Trophoblast cell (in vitro differentiated cells and primary cell): ENCODE measurements at regions not wholly inside any gene's neighbourhood (a gene's known extent, or its start where the extent isn't known, plus 50 kb on each side); places are given as distances from the start of the nearest gene placed in this dataset.

Experiments
- DNase-seq, 2 donors: peaks; one replicate each; pipeline ENCODE4 v3.0.0-alpha.2; 2016
- H2AFZ ChIP-seq: 2 replicates; pipeline ENCODE4 v1.6.1; 2013; ENCODE audit warnings: low read length, moderate library complexity, mild to moderate bottlenecking; ENCODE audit not compliant: insufficient read depth, poor library complexity
- H2AK5ac ChIP-seq: 2 replicates; pipeline ENCODE4 v1.6.1; 2013; ENCODE audit warnings: mild to moderate bottlenecking, low read length
- H2BK120ac ChIP-seq: 2 replicates; pipeline ENCODE4 v1.6.1; 2013; ENCODE audit warnings: low read length, mild to moderate bottlenecking, moderate library complexity; ENCODE audit not compliant: insufficient read depth, poor library complexity
- H2BK12ac ChIP-seq: 2 replicates; pipeline ENCODE4 v1.6.1; 2013; ENCODE audit warnings: mild to moderate bottlenecking, low read length, moderate library complexity
- H2BK5ac ChIP-seq: 2 replicates; pipeline ENCODE4 v1.6.1; 2013; ENCODE audit warnings: low read length, low read depth, moderate library complexity, mild to moderate bottlenecking; ENCODE audit not compliant: poor library complexity
- H3K14ac ChIP-seq: 2 replicates; pipeline ENCODE4 v1.6.1; 2013; ENCODE audit warnings: mild to moderate bottlenecking, low read length
- H3K18ac ChIP-seq: 2 replicates; pipeline ENCODE4 v1.6.1; 2013; ENCODE audit warnings: mild to moderate bottlenecking, low read length
- H3K23ac ChIP-seq: 2 replicates; pipeline ENCODE4 v1.6.1; 2013; ENCODE audit warnings: low read length
- H3K27ac ChIP-seq: 2 replicates; pipeline ENCODE4 v1.5.1; 2013; ENCODE audit warnings: low read depth, mild to moderate bottlenecking, inconsistent platforms, low read length, moderate library complexity
- H3K27me3 ChIP-seq: 2 replicates; pipeline ENCODE4 v1.6.1; 2013; ENCODE audit warnings: inconsistent platforms, mild to moderate bottlenecking, low read length, moderate library complexity; ENCODE audit not compliant: insufficient read depth
- H3K36me3 ChIP-seq, 2 experiments: 1 replicate in 1 of 2; 2 replicates in 1 of 2; pipeline ENCODE4 v1.6.1; 2013; ENCODE audit warnings: low read length in 2 of 2, mild to moderate bottlenecking in 2 of 2, moderate library complexity in 1 of 2; ENCODE audit not compliant: insufficient read depth in 2 of 2, control insufficient read depth in 1 of 2
- H3K4ac ChIP-seq: 2 replicates; pipeline ENCODE4 v1.6.1; 2013; ENCODE audit warnings: low read depth, mild to moderate bottlenecking, low read length, moderate library complexity
- H3K4me1 ChIP-seq, 2 experiments: 1 replicate in 1 of 2; 2 replicates in 1 of 2; pipeline ENCODE4 v1.6.1; 2013; ENCODE audit warnings: low read length in 2 of 2, mild to moderate bottlenecking in 2 of 2, moderate library complexity in 1 of 2; ENCODE audit not compliant: insufficient read depth in 2 of 2, control insufficient read depth in 1 of 2
- H3K4me2 ChIP-seq: 2 replicates; pipeline ENCODE4 v1.6.1; 2013; ENCODE audit warnings: inconsistent platforms, mild to moderate bottlenecking, low read length, moderate library complexity
- H3K4me3 ChIP-seq: 2 replicates; pipeline ENCODE4 v1.5.1; 2013; ENCODE audit warnings: mild to moderate bottlenecking, low read depth, low read length, inconsistent platforms
- H3K79me1 ChIP-seq: one replicate; pipeline ENCODE4 v1.6.1; 2013; ENCODE audit warnings: low read length
- H3K79me2 ChIP-seq: 2 replicates; pipeline ENCODE4 v1.6.1; 2013; ENCODE audit warnings: low read length, mild to moderate bottlenecking; ENCODE audit not compliant: control insufficient read depth, insufficient read depth, poor library complexity
- H3K9ac ChIP-seq: 2 replicates; pipeline ENCODE4 v1.6.1; 2013; ENCODE audit warnings: mild to moderate bottlenecking, low read length
- H3K9me3 ChIP-seq: 2 replicates; pipeline ENCODE4 v1.6.1; 2013; ENCODE audit warnings: low read depth, mild to moderate bottlenecking, control low read depth, inconsistent platforms, low read length; ENCODE audit not compliant: insufficient read depth
- H4K12ac ChIP-seq: 2 replicates; pipeline ENCODE4 v1.6.1; 2013; ENCODE audit warnings: low read depth, mild to moderate bottlenecking, low read length, moderate library complexity
- H4K8ac ChIP-seq: 2 replicates; pipeline ENCODE4 v1.6.1; 2013; ENCODE audit warnings: low read depth, mild to moderate bottlenecking, low read length, moderate library complexity
- H4K91ac ChIP-seq: one replicate; pipeline ENCODE4 v1.6.1; 2013; ENCODE audit warnings: low read depth, mild to moderate bottlenecking, low read length, moderate library complexity
- WGBS: extraction: QIAGEN DNeasy Blood & Tissue Kit; methylation state at CpG from one replicate; pipeline ENCODE4 v1.1.7; 2013; ENCODE audit warnings: missing lambda C conversion rate; ENCODE audit not compliant: insufficient read length, insufficient coverage; ENCODE audit errors: extremely low coverage; 5-methylcytosine and 5-hydroxymethylcytosine counted together

DNA sequence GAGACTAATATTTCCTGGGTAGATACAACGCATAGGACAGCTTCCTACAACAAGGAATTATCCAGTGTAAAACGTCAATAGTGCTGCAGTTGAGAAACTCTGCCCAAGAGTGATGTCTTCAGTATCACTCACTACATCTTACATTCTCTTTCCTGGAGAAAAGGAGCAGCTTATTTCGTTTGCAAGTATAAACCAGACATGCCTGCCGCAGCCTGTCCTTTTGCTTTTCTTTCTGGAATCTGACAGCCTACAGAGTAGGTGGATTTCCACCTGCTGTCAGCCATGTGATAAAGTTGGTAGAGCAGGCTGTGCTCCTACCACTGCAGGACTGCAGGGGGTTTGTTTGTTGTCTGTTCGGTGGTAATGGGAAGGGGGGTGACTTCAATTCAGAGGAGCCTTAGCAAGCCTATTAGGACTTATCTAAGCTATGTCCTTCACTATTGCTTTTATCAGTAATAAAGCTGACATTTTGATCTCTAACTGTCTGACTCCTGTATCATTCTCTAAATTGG is 439.1 kb downstream of the GRB14 start:
- Histone ChIP-seq H3K23ac (no peak overlapping the region), H3K27me3 (no peaks in the 10 kb centered on the region), H3K4me2 (no peak overlapping the region), H4K12ac (no peak overlapping the region), H4K91ac (no peak overlapping the region), H2BK12ac (no peak overlapping the region), H3K9me3 (peaks cover 2% of the 10 kb centered on the region), H2AK5ac (no peak overlapping the region), H2AFZ (no peak overlapping the region), H3K14ac (no peak overlapping the region), H3K4ac (no peak overlapping the region), H2BK120ac (no peak overlapping the region), H3K36me3 (no peaks in the 10 kb centered on the region), H3K79me2 (no peaks in the 10 kb centered on the region), H3K4me1 (no peaks in the 10 kb centered on the region), H3K18ac (no peak overlapping the region), H4K8ac (no peak overlapping the region), H3K4me3 (no peak overlapping the region), H3K79me1 (no peaks in the 10 kb centered on the region), H3K27ac (no peak overlapping the region), H2BK5ac (no peak overlapping the region), H3K9ac (no peak overlapping the region)
- DNase-seq = no peak
- no CpG with 5 or more reads among the region's 5 CpGs for WGBS

DNA sequence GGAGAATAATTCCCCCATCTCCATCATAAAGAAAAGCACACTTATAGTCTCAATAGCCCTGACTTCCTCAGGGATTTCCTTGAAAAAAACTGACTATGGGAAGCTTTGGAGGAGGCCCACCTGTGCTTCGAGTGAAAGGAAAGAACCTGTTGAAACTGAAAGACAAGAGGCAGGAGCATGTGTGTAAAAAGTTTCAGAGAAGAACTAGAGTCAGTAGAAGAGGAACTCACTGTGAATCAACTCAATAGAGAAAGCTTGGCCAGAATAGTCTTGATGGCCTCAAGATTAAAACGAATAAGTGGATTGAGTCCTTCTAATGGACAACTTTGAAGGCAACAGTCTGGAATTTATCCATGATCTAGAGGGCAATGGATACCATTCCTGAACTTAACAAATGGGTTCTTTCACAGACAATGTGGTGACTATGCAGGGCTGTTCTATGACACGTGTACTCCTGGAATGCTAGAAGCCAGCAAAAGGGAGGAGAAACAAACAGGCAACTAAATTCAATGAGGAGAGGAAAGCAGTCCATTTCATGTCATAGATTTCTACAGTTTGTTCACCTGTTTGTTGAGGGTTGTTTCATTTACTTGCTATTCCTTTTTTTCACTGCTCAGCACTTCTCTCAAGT is 442.3 kb downstream of the GRB14 start:
- Histone ChIP-seq H2BK12ac (no peak overlapping the region), H3K36me3 (no peaks in the 10 kb centered on the region), H2BK120ac (no peak overlapping the region), H3K79me2 (no peaks in the 10 kb centered on the region), H3K79me1 (no peaks in the 10 kb centered on the region), H2BK5ac (no peak overlapping the region), H3K4me3 (no peak overlapping the region), H3K9ac (no peak overlapping the region), H2AFZ (no peak overlapping the region), H3K14ac (no peak overlapping the region), H3K4me1 (no peaks in the 10 kb centered on the region), H3K27ac (no peak overlapping the region), H3K4ac (no peak overlapping the region), H2AK5ac (no peak overlapping the region), H3K9me3 (no peaks in the 10 kb centered on the region), H3K18ac (no peak overlapping the region), H4K91ac (no peak overlapping the region), H3K23ac (no peak overlapping the region), H4K12ac (no peak overlapping the region), H4K8ac (no peak overlapping the region), H3K27me3 (no peaks in the 10 kb centered on the region), H3K4me2 (no peak overlapping the region)
- no peak for DNase-seq
- WGBS = no CpG with 5 or more reads among the region's 3 CpGs

DNA sequence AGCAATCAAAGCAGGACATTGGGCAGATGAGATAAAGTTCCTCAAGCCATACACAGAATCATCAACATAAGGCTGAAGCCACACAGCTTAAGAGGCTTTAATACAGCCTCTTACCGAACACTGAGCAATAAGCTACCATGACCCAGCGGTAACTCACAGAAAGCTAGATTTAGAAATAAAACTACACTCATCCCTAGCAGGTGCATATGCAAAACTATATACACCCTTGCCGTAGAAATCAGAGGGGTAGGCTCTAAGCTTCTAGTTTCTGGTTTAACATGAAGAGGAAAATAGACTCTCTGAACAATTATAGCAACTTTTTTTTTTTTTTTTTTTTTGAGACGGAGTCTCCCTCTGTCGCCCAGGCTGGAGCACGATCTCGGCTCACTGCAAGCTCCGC is 428.8 kb upstream of the FIGN start:
- WGBS = no CpG with 5 or more reads among the region's 8 CpGs
- Histone ChIP-seq H3K4me2 (no peak overlapping the region), H3K9me3 (no peaks in the 10 kb centered on the region), H2AFZ (no peak overlapping the region), H3K4me1 (no peaks in the 10 kb centered on the region), H2BK120ac (no peak overlapping the region), H3K36me3 (no peaks in the 10 kb centered on the region), H3K9ac (no peak overlapping the region), H3K27ac (no peak overlapping the region), H3K79me1 (no peaks in the 10 kb centered on the region), H3K4ac (no peak overlapping the region), H4K8ac (no peak overlapping the region), H4K91ac (no peak overlapping the region), H3K4me3 (no peak overlapping the region), H2AK5ac (no peak overlapping the region), H3K18ac (no peak overlapping the region), H4K12ac (no peak overlapping the region), H3K79me2 (no peaks in the 10 kb centered on the region), H2BK5ac (no peak overlapping the region), H3K23ac (no peak overlapping the region), H3K27me3 (no peaks in the 10 kb centered on the region), H3K14ac (no peak overlapping the region), H2BK12ac (no peak overlapping the region)
- DNase-seq = no peak

DNA sequence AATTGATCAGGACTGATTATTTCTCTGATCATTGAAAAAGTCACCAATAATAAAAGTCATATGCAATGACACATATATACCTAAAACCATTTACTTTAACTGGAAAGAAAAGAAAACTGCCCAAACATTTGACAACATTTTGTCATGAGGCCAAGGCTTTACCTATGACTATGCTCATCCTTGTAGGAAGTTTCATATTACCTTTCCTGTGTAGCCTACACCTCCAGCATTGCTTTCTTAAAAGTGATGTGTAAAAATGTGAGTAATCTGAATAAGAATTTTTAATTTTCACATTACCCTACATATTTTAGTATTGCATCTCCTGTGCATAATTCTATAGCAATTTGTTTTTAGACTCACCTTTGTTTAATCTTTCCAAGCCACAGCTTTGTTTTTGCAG is 419.8 kb upstream of the FIGN start:
- H3K4me3 ChIP-seq = no peak overlapping the region
- H3K36me3 ChIP-seq = no peaks in the 10 kb centered on the region
- H3K27me3 ChIP-seq = no peaks in the 10 kb centered on the region
- H3K4me1 ChIP-seq = no peaks in the 10 kb centered on the region
- DNase-seq = no peak
- no peak overlapping the region for H3K27ac ChIP-seq
- H2AFZ ChIP-seq = no peak overlapping the region
- H2BK5ac ChIP-seq = no peak overlapping the region
- no peak overlapping the region for H3K9ac ChIP-seq
- no peak overlapping the region for H3K4ac ChIP-seq
- H2AK5ac ChIP-seq = no peak overlapping the region
- no peak overlapping the region for H2BK120ac ChIP-seq
- no peaks in the 10 kb centered on the region for H3K79me2 ChIP-seq
- no peak overlapping the region for H3K18ac ChIP-seq
- no peak overlapping the region for H3K23ac ChIP-seq
- H3K79me1 ChIP-seq = no peaks in the 10 kb centered on the region
- no peak overlapping the region for H4K91ac ChIP-seq
- H3K4me2 ChIP-seq = no peak overlapping the region
- H4K8ac ChIP-seq = no peak overlapping the region
- no peak overlapping the region for H2BK12ac ChIP-seq
- no peak overlapping the region for H3K14ac ChIP-seq
- H4K12ac ChIP-seq = no peak overlapping the region
- H3K9me3 ChIP-seq = no peaks in the 10 kb centered on the region
